ENCODE measurements at regions not wholly inside any gene's neighbourhood (a gene's known extent, or its start where the extent isn't known, plus 50 kb on each side); places are given as distances from the start of the nearest gene placed in this dataset.

DNA sequence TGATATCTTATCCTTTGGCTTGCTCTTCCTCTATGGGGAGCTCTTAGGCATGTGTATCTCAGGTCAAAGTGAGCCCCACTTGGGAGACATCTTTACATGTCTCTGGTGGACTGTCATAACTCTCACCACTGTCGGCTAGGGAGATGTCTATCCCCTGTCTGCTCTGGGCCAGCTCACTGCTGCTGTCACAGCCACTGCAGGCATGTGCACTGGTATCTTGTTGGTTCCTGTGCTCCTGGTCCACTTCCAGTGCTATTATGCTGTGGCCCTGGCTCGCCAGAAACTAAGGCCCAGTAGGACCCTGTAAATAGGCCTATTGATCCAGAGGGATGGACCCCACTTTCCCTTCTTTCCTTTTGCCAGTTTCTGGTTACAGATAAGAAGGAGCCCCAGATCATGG, 56.6 kb upstream of the LAS1L start:
- TF ChIP-seq KLF16 (tag by site-specific recombination; IDR thresholded peaks at IDR 0.05) (no peak), ZNF510 (tag by site-specific recombination; IDR thresholded peaks at IDR 0.05; ENCODE audit: insufficient replicate concordance) (no peak)
- TF ChIP-seq, protein P1, sequence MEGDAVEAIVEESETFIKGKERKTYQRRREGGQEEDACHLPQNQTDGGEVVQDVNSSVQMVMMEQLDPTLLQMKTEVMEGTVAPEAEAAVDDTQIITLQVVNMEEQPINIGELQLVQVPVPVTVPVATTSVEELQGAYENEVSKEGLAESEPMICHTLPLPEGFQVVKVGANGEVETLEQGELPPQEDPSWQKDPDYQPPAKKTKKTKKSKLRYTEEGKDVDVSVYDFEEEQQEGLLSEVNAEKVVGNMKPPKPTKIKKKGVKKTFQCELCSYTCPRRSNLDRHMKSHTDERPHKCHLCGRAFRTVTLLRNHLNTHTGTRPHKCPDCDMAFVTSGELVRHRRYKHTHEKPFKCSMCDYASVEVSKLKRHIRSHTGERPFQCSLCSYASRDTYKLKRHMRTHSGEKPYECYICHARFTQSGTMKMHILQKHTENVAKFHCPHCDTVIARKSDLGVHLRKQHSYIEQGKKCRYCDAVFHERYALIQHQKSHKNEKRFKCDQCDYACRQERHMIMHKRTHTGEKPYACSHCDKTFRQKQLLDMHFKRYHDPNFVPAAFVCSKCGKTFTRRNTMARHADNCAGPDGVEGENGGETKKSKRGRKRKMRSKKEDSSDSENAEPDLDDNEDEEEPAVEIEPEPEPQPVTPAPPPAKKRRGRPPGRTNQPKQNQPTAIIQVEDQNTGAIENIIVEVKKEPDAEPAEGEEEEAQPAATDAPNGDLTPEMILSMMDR (tag by site-specific recombination; IDR thresholded peaks at IDR 0.05) = no peak
